NB4 (cell line): ENCODE measurements at regions not wholly inside any gene's neighbourhood (a gene's known extent, or its start where the extent isn't known, plus 50 kb on each side); places are given as distances from the start of the nearest gene placed in this dataset.

Experiments used
- CTCF ChIP-seq: IDR thresholded peaks from one replicate; pipeline ENCODE4 v1.5.1; 2012; ENCODE audit warnings: low read depth, low read length
- MAX ChIP-seq: IDR thresholded peaks from 2 replicates; pipeline ENCODE4 v1.6.1; 2011; ENCODE audit warnings: low read depth, low read length
- MYC ChIP-seq: IDR thresholded peaks from 2 replicates; pipeline ENCODE4 v1.6.1; 2011; ENCODE audit warnings: low read depth, low read length
- POLR2A ChIP-seq: IDR thresholded peaks from 2 replicates; pipeline ENCODE4 v1.6.1; 2011; ENCODE audit warnings: mild to moderate bottlenecking; ENCODE audit not compliant: insufficient read length; ENCODE audit errors: extremely low read depth

GRCh38 chr12:63045020-63045860 is 105.8 kb downstream of the AVPR1A start:
- TF ChIP-seq CTCF (no peak), MYC (no peak), POLR2A (no peak), MAX (no peak)
